HepG2 (cell line): ENCODE measurements at regions not wholly inside any gene's neighbourhood (a gene's known extent, or its start where the extent isn't known, plus 50 kb on each side); places are given as distances from the start of the nearest gene placed in this dataset.

ENCODE experiments used
- ATAC-seq: fragments of 200-7000 bp; cut with Tn5 transposase; 3 replicates; pipeline ENCODE4 v1.9.1; 2020; ENCODE audit warnings: mild to moderate bottlenecking, moderate library complexity
- BruUV-seq: library from RNA; stranded (reverse); fragments of 400-500 nt; replicated peaks from 2 replicates; lab custom pipeline; 2021; lab: Mats Ljungman, UMichigan
- CTCF ChIA-PET: fragments of 300-600 bp; formaldehyde crosslinking; extraction: SDS; loops from one replicate; lab custom pipeline; 2021; ENCODE audit warnings: low total read pairs, inconsistent platforms, low intra/inter-chr PET ratio; lab: Yijun Ruan, JAX
- POLR2A ChIA-PET: fragments of 350-600 bp; sonication (Branson Sonifier 250); formaldehyde crosslinking; loops from one replicate; lab custom pipeline; 2020; ENCODE audit warnings: antibody characterized with exemption, inconsistent platforms; lab: Yijun Ruan, JAX
- DNase-seq: peaks from one replicate; pipeline ENCODE4 v3.0.0-alpha.2; 2015; ENCODE audit warnings: low spot score
- FAIRE-seq: peaks from 3 replicates; lab custom pipeline; 2011; peaks lifted over from hg19 to GRCh38; lab: Jason Lieb, UNC
- H2AFZ ChIP-seq: one replicate; pipeline ENCODE4 v1.6.1; 2011; ENCODE audit warnings: low read length, inconsistent platforms
- H3K27ac ChIP-seq: fragments of 300-600 bp; 3 replicates; pipeline ENCODE4 v1.8.0; 2011; ENCODE audit warnings: mixed run types, mild to moderate bottlenecking, mixed read lengths, low read length, inconsistent platforms; ENCODE audit not compliant: insufficient read depth; ENCODE audit errors: extremely low read length
- H3K27me3 ChIP-seq, 2 experiments: fragments of 200-600 bp in 1 of 2; 2 replicates in 1 of 2; 3 replicates in 1 of 2; pipeline versions ENCODE4 v1.6.0 to v1.8.0; 2011; ENCODE audit warnings: low read length in 2 of 2, mild to moderate bottlenecking in 2 of 2, moderate library complexity in 2 of 2, inconsistent platforms in 1 of 2; ENCODE audit not compliant: insufficient read depth in 2 of 2, control insufficient read depth in 1 of 2
- H3K36me3 ChIP-seq, 2 experiments: fragments of 200-600 bp in 1 of 2; replicated peaks in 1 of 2; 2 replicates in 1 of 2; 3 replicates in 1 of 2; pipeline versions ENCODE4 v1.5.1 to v1.8.0; 2011; ENCODE audit warnings: low read length in 2 of 2, inconsistent platforms in 1 of 2; ENCODE audit not compliant: insufficient read depth in 2 of 2, control insufficient read depth in 1 of 2
- H3K4me1 ChIP-seq: 2 replicates; pipeline ENCODE4 v1.5.1; 2012; ENCODE audit warnings: low read length, inconsistent platforms; ENCODE audit not compliant: insufficient read depth
- H3K4me2 ChIP-seq: 2 replicates; pipeline ENCODE4 v1.6.0; 2011; ENCODE audit warnings: low read depth, low read length, inconsistent platforms
- H3K4me3 ChIP-seq, 3 experiments: fragments of 200-600 bp in 1 of 3; sonication (generic), shearing (Covaris generic) in 1 of 3; replicated peaks in 1 of 3; 2 replicates each; pipeline ENCODE4 v1.5.1; 2011 to 2016; ENCODE audit warnings: low read length in 3 of 3, inconsistent platforms in 2 of 3, low read depth in 2 of 3, mild to moderate bottlenecking in 2 of 3, control low read depth in 1 of 3, mixed read lengths in 1 of 3; ENCODE audit not compliant: insufficient read depth in 1 of 3
- H3K79me2 ChIP-seq: one replicate; pipeline ENCODE4 v1.6.1; 2011; ENCODE audit warnings: low read length, inconsistent platforms; ENCODE audit not compliant: insufficient read depth
- H3K9ac ChIP-seq: 2 replicates; pipeline ENCODE4 v1.6.0; 2011; ENCODE audit warnings: mild to moderate bottlenecking, low read depth, low read length, inconsistent platforms; ENCODE audit not compliant: insufficient read depth
- H3K9me3 ChIP-seq: 2 replicates; pipeline ENCODE4 v1.5.1; 2012; ENCODE audit warnings: mild to moderate bottlenecking, low read length
- H4K20me1 ChIP-seq: 2 replicates; pipeline ENCODE4 v1.6.0; 2011; ENCODE audit warnings: inconsistent platforms, mild to moderate bottlenecking, low read length, moderate library complexity; ENCODE audit not compliant: insufficient read depth
- ARNT2 ChIP-seq: sonication (generic); formaldehyde crosslinking; IDR thresholded peaks from 2 replicates; pipeline ENCODE4 v1.8.0; 2022; ENCODE audit warnings: mild to moderate bottlenecking, low read depth, missing genetic modification reagents, moderate library complexity
- EHMT2 ChIP-seq: fragments of 200-600 bp; sonication (generic); IDR thresholded peaks from 2 replicates; pipeline ENCODE4 v1.7.0; 2017; ENCODE audit warnings: antibody characterized with exemption, low read depth, low read length, borderline replicate concordance
- FIP1L1 ChIP-seq: fragments of 200-400 bp; formaldehyde crosslinking; IDR thresholded peaks from 2 replicates; pipeline ENCODE4 v1.6.1; 2018; ENCODE audit warnings: low read depth, mild to moderate bottlenecking, low read length, moderate library complexity, borderline replicate concordance; ENCODE audit not compliant: insufficient read depth
- GPBP1L1 ChIP-seq: sonication (generic); formaldehyde crosslinking; IDR thresholded peaks from 2 replicates; pipeline ENCODE4 v1.5.0; 2020; ENCODE audit warnings: mild to moderate bottlenecking, missing genetic modification reagents
- HOXA3 ChIP-seq: sonication (generic); formaldehyde crosslinking; IDR thresholded peaks from 2 replicates; pipeline ENCODE4 v1.5.0; 2020; ENCODE audit warnings: missing genetic modification reagents
- MED1 ChIP-seq: sonication (generic); formaldehyde crosslinking; IDR thresholded peaks from 2 replicates; pipeline ENCODE4 v1.4.0; 2020; ENCODE audit warnings: missing genetic modification reagents
- NFYC ChIP-seq: IDR thresholded peaks from 2 replicates; pipeline ENCODE4 v1.6.1; 2016; ENCODE audit warnings: missing genetic modification reagents, missing compliant biosample characterization
- PCBP1 ChIP-seq: fragments of 200-400 bp; formaldehyde crosslinking; IDR thresholded peaks from 2 replicates; pipeline ENCODE4 v1.6.1; 2017; ENCODE audit warnings: mild to moderate bottlenecking, low read depth, low read length, borderline replicate concordance
- RORA ChIP-seq: sonication (generic); formaldehyde crosslinking; IDR thresholded peaks from 2 replicates; pipeline ENCODE4 v1.5.0; 2020; ENCODE audit warnings: mild to moderate bottlenecking, missing genetic modification reagents, moderate library complexity
- SIX4 ChIP-seq: sonication (generic); formaldehyde crosslinking; IDR thresholded peaks from 2 replicates; pipeline ENCODE4 v1.4.0; 2020; ENCODE audit warnings: missing genetic modification reagents
- SP1 ChIP-seq, 2 experiments: fragments of 450-650 bp in 1 of 2; sonication (generic) in 1 of 2; formaldehyde crosslinking in 1 of 2; IDR thresholded peaks; 2 replicates each; pipeline versions ENCODE4 v1.4.0 to v1.6.1; 2016 to 2020; ENCODE audit warnings: missing genetic modification reagents in 1 of 2
- SRSF9 ChIP-seq: fragments of 200-400 bp; formaldehyde crosslinking; IDR thresholded peaks from 2 replicates; pipeline ENCODE4 v1.6.1; 2018; ENCODE audit warnings: borderline replicate concordance, mild to moderate bottlenecking, low read depth, low read length; ENCODE audit not compliant: insufficient read depth, poor library complexity, severe bottlenecking
- TIGD3 ChIP-seq: sonication (generic); formaldehyde crosslinking; IDR thresholded peaks from 2 replicates; pipeline ENCODE4 v1.5.1; 2020; ENCODE audit warnings: mild to moderate bottlenecking, missing genetic modification reagents, borderline replicate concordance
- TRAFD1 ChIP-seq: sonication (generic); formaldehyde crosslinking; IDR thresholded peaks from 2 replicates; pipeline ENCODE4 v1.5.1; 2020; ENCODE audit warnings: missing genetic modification reagents, mild to moderate bottlenecking, borderline replicate concordance
- ZNF180 ChIP-seq: sonication (generic); formaldehyde crosslinking; IDR thresholded peaks from 2 replicates; pipeline ENCODE4 v1.4.0; 2020; ENCODE audit warnings: low read depth, missing genetic modification reagents, borderline replicate concordance
- ZNF20 ChIP-seq: sonication (generic); formaldehyde crosslinking; IDR thresholded peaks from 2 replicates; pipeline ENCODE4 v1.4.0; 2020; ENCODE audit warnings: mild to moderate bottlenecking, moderate library complexity, missing genetic modification reagents
- ZNF34 ChIP-seq: sonication (generic); formaldehyde crosslinking; IDR thresholded peaks from 2 replicates; pipeline ENCODE4 v1.4.0; 2020; ENCODE audit warnings: mild to moderate bottlenecking, missing genetic modification reagents, borderline replicate concordance
- ZNF576 ChIP-seq: sonication (generic); formaldehyde crosslinking; IDR thresholded peaks from 2 replicates; pipeline ENCODE4 v1.4.0; 2020; ENCODE audit warnings: mild to moderate bottlenecking, missing genetic modification reagents
- WGBS: methylation state at CpG from one replicate; pipeline ENCODE4 v1.1.6; 2017; ENCODE audit warnings: low lambda C conversion rate; 5-methylcytosine and 5-hydroxymethylcytosine counted together
- in situ Hi-C: cut with HindIII; loops from 2 replicates; pipeline ENCODE4 v1.10.0; 2017; ENCODE audit warnings: low pct_unique_long_range_greater_than_20kb; ENCODE audit not compliant: extremely low pct_ligation_motif_present
- intact Hi-C: fragments of 100-400 bp; cut with micrococcal nuclease; formaldehyde crosslinking; loops from one replicate; pipeline ENCODE4 v1.10.0; 2022; ENCODE audit not compliant: unreplicated experiment
- TF ChIP-seq, protein P1 (sequence below): sonication (generic); formaldehyde crosslinking; conservative IDR thresholded peaks from 2 replicates; pipeline ENCODE4 v1.4.0; 2020; ENCODE audit warnings: missing genetic modification reagents

GRCh38 chr18:2415656-2416055, 155.6 kb downstream of the METTL4 start:
- WGBS, result 0% methylated on average over 3 of the region's 3 CpGs
- H3K9ac ChIP-seq, result no peak overlapping the region
- no peak for TF ChIP-seq SIX4 (CRISPR knock-in tag)
- no peak for TF ChIP-seq RORA (CRISPR knock-in tag)
- TF ChIP-seq ZNF20 (CRISPR knock-in tag), result no peak
- no peak for TF ChIP-seq SRSF9
- TF ChIP-seq TRAFD1 (CRISPR knock-in tag), result no peak
- TF ChIP-seq PCBP1, result no peak
- no peak for TF ChIP-seq ZNF180 (CRISPR knock-in tag)
- no peak for TF ChIP-seq TIGD3 (CRISPR knock-in tag)
- TF ChIP-seq ARNT2 (CRISPR knock-in tag), result no peak
- no peak for TF ChIP-seq SP1 (IDR thresholded peaks at IDR 0.05)
- no peak for TF ChIP-seq SP1 (CRISPR knock-in tag; IDR thresholded peaks at IDR 0.05)
- no peak for TF ChIP-seq EHMT2
- TF ChIP-seq ZNF34 (CRISPR knock-in tag), result no peak
- TF ChIP-seq, protein P1, sequence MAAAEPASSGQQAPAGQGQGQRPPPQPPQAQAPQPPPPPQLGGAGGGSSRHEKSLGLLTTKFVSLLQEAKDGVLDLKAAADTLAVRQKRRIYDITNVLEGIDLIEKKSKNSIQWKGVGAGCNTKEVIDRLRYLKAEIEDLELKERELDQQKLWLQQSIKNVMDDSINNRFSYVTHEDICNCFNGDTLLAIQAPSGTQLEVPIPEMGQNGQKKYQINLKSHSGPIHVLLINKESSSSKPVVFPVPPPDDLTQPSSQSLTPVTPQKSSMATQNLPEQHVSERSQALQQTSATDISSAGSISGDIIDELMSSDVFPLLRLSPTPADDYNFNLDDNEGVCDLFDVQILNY (CRISPR knock-in tag), result no peak
- TF ChIP-seq FIP1L1, result no peak
- no peak for TF ChIP-seq NFYC (CRISPR knock-in tag)
- no peak for TF ChIP-seq ZNF576 (CRISPR knock-in tag)
- TF ChIP-seq MED1 (CRISPR knock-in tag), result no peak
- TF ChIP-seq HOXA3 (CRISPR knock-in tag), result no peak
- TF ChIP-seq GPBP1L1, result no peak
- TF ChIP-seq, all 625 proteins: peak for 0
- no peak overlapping the region for H2AFZ ChIP-seq
- no TSS peak for BruUV-seq
- no peaks in the 10 kb centered on the region for H3K79me2 ChIP-seq
- no peak overlapping the region for H3K27ac ChIP-seq
- POLR2A ChIA-PET, result no interaction called here
- in situ Hi-C loops, result no loop called here
- no peak for ATAC-seq
- no peaks in the 10 kb centered on the region for H3K27me3 ChIP-seq
- intact Hi-C loops, result no loop called here
- no peaks in the 10 kb centered on the region for H4K20me1 ChIP-seq
- no peak for DNase-seq
- no peak for FAIRE-seq
- H3K4me1 ChIP-seq, result no peaks in the 10 kb centered on the region
- no peaks in the 10 kb centered on the region for H3K9me3 ChIP-seq
- no peak overlapping the region for H3K4me3 ChIP-seq
- H3K4me2 ChIP-seq, result no peak overlapping the region
- no peaks in the 10 kb centered on the region for H3K36me3 ChIP-seq
- CTCF ChIA-PET, result no interaction called here
